NCI-H345 (cell line): ENCODE measurements at regions not wholly inside any gene's neighbourhood (a gene's known extent, or its start where the extent isn't known, plus 50 kb on each side); places are given as distances from the start of the nearest gene placed in this dataset.

Experiments
- DNase-seq: peaks from one replicate; lab custom pipeline; 2025; lab: John Stamatoyannopoulos, UW

DNA sequence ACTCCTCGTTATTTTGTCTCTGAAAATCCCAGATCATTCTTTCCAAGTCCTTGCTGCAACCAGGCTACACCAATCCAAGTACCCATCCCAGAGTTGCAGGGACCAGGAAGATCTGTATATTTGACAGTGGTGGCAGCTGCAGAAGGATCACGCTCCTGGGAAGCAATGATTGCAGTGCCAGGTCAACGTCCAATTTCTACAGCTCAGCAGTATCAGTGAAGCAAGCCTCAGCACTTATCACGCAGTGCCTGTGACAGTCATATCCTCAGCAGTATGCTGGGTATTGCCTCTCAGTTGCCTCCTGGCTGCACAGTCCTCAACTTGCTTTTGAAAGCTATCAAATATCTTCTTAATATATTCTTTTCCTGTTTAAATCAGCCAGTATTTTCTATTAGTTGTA lies 66.7 kb downstream of the BARHL2 start:
- no peak for DNase-seq

GRCh38 chr1:90640325-90640724 lies 76.8 kb downstream of the BARHL2 start:
- no peak for DNase-seq

GRCh38 chr1:90622666-90623065 lies 94.4 kb downstream of the BARHL2 start:
- DNase-seq, result no peak

GRCh38 chr1:90621986-90622385 lies 95.1 kb downstream of the BARHL2 start:
- DNase-seq, result no peak

DNA sequence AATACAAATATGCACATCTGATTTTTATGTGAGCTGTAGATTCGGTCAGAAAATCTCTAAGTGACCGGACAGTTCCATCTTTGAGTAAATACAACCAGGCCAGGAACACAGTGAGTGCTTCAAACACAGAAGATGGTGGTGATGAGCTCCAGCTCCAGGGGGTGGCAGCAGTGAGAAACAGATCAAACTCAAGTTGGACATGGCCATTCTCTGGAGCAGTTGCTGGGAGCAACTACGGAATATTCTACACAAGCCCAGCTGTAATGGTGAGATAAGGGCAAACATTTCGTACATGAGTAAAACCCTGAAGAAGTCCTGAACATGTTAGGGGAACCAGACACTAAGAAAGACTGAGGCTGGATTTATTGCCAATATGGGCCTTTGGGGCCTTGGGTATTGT lies 100.7 kb downstream of the BARHL2 start:
- peak; percentile 7 for DNase-seq

GRCh38 chr1:90614872-90615271 lies 102.2 kb downstream of the BARHL2 start:
- no peak for DNase-seq

DNA sequence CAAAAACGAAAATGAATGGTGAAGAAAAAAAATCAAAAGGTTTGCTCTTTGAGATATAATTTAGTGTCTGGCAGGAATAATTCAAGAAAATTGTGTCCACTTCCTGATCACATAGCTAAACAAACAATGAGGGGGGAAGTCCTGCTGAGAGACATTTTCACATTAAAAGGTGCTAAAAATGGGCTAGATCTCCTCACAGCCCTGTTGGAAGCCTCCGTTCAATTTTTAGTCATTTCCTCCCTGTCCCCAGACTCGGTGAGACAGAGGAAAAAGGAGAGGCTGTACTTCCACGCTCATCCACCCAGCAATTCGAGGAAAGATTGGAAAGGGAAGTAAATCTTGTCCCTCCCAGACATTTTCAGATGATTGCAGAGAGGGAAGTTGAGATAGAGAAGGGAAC lies 103.7 kb downstream of the BARHL2 start:
- DNase-seq, result no peak

- no peak for DNase-seq
Measured at GRCh38 chr1:90612033-90612432, 105.1 kb downstream of the BARHL2 start.

DNA sequence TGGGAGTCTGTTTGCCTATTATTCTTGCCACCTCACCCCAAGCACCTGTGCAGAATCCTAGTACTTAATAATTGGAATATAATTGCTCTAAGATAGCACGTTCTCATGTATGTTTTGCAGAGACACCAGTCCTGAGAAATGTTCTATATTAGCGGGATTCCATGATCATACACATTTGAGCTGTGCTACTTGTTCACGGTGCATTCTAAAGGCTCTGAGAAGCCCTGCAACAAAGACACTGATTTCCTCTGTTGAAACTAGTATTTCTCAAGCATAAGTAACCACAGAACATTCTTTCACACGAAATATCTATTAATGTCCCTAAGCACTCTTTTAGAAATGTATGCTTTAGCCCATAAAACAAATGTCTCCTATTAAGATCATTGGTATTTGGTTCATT lies 109.4 kb downstream of the BARHL2 start:
- DNase-seq, result no peak

DNA sequence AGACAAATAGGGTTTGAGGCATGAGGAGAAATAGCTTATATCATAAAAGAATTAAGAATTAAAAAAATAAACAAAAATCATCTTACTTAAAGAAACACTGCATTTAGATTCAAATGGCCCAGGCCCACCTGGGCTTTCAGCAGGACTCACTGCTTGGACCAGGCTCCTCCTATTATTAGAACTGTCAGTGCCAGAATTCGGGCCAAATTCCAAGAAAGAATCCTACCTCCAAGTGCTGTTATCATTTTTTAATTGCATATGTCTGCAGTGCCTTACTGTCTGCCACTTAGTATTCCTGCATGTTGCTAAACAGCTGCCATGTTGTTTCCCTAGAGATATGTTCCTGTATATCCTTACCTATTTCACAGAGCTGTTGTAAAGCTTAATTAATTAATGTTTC lies 112.0 kb downstream of the BARHL2 start:
- DNase-seq, result no peak

- no peak for DNase-seq
Measured at GRCh38 chr1:90593312-90593711, 123.8 kb downstream of the BARHL2 start.

DNA sequence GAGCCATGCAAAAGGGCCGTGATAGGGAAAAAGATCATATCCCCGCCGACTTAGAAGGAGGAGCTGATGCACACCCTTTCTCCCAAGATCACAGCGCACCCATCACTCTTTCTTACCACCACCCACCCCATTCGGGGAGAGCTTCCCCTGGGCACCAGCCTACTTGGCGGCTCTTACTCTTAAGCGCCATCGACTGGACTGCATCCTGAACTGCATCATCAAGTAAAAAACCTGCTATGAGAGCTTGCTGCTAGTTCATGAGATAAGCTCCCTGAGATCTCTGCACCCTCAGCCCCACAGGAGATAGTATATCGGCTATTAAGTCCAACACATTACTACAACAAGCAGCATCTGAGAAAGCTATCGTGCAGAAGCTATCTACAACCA lies 125.1 kb downstream of the BARHL2 start:
- no peak for DNase-seq

DNA sequence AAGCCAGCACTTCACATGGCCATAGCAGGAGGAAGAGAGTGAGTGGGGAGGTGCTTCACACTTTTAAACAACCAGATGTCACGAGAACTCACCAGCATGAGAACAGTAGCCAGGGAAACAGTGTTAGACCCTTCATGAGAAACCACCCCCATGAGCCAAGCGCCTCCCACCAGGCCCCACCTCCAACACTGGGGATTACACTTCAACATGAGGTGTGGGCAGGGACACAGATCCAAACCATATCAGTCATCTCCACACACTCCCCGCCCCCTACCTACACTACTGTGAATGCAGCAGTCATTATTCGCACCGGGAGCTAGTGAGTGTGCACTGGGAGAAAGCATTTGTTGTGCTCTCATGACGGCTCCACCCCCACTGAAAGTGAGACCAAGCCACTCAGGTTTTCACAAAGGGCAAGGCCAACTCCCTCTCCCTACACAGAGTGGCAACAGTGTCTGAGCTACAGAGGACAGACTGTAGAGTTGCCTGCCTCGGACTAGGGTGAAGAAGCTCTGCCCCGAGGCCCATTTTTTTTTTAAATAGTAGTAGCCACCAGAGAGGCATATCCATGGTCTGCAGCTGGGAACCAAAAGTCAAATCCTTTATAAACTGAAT lies 125.6 kb downstream of the BARHL2 start:
- DNase-seq, result no peak

DNA sequence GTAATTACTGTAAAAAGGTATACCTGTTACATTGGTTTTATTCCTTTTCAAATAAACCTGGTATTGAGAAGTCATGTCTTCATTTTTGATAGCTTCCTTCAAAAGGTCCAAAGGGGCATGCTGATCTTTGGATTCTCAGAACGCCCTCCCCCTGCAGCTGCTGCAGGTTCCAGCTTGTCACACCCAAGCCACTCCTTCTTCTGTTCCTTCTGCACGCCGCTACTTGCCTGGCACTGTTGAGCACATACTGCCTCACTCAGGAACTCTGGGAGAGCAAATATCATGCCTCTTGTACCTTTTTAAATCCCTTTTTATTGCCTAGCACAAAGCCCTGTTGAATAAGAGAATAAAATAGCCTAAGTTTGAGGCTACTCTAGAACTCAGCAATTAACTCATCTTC lies 136.9 kb downstream of the BARHL2 start:
- peak; percentile 68 for DNase-seq

DNA sequence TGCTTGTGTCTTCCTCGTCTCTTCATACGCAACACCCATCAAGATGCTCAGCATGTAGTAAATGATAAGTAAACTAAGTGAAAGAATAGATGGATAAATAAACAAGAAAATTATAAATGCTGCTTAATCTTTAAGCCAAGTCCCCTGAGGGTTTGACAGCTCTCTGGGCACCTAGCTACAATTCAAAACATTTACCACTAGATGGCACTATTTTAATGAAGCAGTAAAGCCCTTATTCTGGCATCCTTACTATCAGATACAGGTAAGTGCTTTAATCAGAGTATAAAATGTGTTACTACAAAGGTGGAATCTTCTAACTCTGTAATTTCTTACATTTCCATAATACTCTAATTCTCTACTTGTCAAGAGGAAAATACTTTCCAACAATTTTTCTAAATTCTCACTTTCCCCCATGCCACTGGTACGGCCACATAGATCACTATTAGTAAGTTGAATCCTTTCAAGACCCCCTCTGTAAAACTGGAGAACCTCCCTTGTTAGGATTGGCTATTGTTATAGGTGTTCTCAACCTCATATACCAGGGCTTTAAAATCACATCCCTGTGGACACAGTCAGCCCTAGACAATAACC lies 137.8 kb downstream of the BARHL2 start:
- peak; percentile 67 for DNase-seq

DNA sequence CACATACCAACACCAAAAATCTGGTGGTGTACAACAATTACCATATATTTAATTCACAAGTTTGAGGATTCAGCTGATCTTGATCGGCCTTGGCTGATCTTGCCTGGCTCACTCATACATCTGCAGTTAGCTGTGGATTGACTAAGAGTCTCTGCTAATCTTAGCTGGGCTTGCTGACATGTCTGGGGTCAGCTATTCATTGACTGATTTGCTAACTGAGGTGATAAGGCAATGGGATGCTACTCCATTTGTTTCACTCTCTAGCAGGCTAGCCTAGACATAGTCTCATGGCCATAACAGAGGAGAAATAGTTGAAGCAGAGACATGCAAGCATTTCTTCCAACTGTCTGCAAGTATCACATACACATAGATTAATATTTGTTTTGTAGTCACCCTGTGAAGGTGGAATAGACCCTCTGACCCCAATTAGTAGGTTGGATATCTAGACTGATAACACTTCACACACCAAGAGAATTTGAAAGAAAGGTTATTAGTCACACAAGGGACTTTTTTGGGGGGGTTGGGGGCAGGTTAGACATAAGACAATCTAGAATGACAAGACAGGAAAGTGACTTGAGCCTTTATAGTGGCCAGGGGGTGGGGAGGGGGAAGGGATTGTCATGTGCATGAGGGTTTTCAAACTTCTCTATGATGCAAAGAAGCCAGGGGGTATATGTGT lies 142.3 kb downstream of the BARHL2 start:
- DNase-seq, result no peak

- no peak for DNase-seq
Measured at GRCh38 chr1:90573736-90574135, 143.4 kb downstream of the BARHL2 start.

- DNase-seq, result no peak
Measured at GRCh38 chr1:90572446-90572845, 144.7 kb downstream of the BARHL2 start.

GRCh38 chr1:90568436-90568835 lies 148.7 kb downstream of the BARHL2 start:
- DNase-seq, result no peak

DNA sequence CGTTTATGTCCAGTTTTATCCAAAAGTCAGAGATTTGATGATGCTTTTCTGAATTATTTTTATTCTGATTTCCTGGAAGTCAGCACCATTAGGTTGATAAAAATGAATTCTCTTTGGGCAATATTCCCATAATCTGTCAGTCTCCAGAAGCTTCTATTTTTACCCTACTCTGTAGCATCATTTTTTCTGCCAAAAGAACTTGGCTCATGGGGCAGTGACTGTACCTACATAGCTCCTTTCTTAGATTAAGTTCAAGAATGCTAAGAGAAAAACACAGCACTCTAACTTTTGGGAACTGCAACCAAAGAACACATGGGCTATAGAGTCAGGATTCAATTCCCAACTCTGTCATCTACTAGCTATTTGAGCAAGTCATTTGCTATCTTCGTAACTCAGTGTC lies 152.9 kb downstream of the BARHL2 start:
- no peak for DNase-seq

DNA sequence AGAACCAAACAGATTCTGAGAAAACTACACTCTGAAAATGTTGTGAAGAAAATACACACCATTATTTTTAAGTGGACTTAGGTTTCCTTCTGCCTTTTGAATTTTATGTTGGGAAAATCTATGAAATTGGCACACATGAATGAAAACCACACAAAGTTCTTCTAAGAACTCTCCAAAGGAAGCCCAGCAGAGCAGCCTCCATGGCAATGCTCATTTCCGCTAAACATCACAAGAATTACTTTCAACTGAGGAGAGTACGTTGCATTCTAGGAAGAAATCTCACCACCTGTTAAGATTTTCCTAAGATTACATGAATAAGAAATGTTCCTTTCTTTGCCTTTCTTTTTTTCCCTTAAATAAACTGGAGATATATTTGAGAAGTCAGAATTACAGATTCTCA lies 154.2 kb downstream of the BARHL2 start:
- no peak for DNase-seq

- no peak for DNase-seq
Measured at GRCh38 chr1:90561911-90562310, 155.2 kb downstream of the BARHL2 start.

DNA sequence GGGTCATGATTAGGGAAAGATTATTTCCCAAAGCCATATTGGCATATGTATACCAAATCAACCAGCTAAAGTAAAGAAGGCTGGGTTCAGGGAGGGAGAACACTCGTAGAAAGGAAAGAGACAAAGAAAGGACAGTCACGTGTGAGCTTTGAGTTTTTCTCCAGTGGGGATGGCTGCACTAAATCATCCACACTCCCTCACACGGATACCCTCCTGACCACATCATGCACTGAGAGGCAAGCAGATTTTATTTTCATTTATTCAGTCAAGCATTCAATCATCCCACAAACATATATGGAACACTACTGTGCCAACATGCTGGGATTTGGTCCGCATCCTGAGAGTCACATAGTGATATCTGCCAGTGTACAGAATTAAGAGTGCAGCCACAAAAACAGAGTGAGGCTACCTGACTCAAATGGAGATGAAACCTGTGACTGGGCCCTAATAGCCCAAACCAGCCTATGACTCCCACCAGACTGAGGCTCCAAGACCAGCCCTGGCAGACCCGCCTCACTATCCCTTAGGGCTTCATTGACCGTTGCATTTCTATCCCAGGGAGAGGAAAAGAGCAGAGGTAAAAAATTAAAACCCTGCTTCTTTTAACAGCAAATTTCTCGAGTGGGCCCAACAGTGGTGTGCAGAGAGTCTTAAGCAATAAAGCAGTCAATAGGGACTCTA lies 155.9 kb downstream of the BARHL2 start:
- no peak for DNase-seq
